ENCODE measurements at regions not wholly inside any gene's neighbourhood (a gene's known extent, or its start where the extent isn't known, plus 50 kb on each side); places are given as distances from the start of the nearest gene placed in this dataset.

DNA sequence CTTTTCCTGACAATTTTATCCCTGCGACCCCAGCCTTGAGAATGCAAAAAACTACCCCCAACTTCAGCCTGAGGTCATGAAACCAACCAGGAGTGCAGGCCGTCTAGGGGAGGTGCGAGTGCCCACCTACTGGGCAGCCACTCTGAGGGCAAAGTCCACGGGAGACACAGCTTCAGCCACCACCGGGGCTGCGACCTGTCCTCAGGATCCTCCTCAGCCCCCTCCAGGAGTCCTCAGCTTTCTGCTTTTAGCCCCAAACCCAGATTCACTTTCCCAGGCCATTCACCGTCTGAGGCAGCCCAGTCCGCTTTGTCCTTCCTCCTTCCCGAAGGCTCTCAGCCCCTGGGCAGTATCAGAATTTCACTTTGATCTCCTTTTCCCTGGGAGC is 210.2 kb upstream of the TNP1 start:
- DNase-seq = no peak

- no peak for DNase-seq
Measured at GRCh38 chr2:217069263-217070042, 209.6 kb upstream of the TNP1 start.

DNA sequence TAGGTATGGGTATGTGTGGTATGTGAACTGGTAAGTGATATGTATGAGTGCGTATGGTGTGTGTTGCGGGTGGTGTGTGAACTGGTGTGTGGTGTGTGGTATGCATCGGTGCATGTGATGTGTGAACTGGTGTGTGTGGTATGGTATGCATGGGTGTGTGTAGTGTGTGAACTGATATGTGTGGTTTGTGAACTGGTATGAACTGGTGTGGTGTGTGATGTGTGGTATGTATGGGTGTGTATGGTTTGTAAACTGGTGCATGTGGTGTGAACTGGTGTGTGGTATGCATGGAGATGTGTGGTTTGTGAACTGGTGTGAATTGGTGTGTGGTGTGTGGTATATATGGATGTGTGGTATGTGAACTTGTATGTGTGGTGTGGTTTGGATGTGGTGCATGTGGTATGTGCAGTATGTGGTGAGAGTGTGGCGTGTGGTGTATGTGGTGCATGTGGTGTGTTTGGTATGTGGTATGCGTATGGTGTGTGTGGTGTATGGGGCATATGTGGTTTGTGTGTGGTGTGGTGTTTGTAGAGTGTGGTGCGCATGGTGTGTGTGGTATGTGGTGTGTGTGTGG is 208.9 kb upstream of the TNP1 start:
- DNase-seq = no peak

- no peak for DNase-seq
Measured at GRCh38 chr2:217067787-217068186, 207.9 kb upstream of the TNP1 start.

DNA sequence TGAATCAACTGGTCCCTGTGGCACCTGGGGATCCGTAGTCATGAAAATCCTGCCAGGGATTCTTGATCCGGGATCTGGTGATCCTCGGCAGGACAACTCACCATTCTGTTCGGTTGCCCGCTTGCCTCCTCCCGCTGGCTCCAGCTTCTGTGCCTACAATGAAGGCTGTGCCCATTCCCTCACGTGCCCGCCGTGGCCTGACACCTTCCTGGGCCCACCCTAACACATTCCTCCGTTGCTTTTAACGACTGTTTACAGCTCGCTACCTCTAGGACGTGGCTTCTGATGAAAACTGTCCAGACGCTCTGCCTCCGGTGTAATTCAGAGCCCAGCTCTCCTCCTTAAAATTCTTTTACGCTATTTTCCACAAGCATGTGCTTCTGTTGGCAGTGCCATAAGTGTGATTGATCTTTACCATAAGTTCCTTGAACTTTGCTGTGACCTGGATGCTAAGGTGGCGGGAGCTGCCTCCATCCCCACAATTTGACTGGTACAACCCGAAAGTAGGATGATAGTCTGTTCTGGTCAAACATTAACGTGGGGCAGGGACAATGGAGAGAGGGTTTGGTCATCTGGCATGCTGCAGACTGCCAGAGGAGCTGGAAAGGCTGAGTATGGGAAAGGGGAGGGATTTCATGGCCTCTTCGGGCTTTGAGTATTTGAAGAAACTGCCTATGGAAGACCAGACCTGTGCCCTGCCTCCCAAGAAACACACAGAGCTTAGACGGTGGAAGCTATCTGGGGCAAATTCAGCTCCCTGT is 206.8 kb upstream of the TNP1 start:
- no peak for DNase-seq

DNA sequence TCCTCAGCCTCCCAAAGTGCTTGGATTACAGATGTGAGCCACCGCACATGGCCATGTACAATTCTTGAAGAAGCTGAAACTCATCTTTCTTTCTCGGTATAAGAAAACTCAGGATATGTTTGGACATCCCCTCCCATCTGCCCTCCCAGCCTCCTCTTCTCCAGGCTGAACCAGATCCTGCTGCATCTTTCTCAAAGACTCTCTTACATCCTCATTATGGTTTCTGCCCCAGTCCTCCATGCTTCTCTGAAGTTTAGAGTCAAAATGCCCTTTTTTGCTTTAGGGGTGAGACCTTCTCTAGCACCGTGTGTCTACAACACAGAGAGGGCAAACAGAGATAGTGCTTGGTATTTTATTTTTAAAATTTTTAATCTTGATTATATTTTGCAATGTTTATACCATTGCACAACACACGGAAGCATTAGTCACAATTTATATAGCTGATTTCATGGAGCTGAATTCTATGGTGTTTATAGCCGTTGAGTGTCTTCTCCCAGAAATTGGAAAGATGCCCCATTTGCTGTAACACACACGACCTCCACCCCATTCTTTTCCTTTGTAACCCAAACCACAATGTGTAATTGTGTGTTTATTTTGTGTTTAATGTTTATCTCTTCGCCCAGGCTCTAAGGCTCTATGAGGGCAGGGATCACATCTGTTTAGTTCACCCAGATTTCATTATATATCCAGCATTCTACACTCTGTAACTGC is 206.0 kb upstream of the TNP1 start:
- no peak for DNase-seq

DNA sequence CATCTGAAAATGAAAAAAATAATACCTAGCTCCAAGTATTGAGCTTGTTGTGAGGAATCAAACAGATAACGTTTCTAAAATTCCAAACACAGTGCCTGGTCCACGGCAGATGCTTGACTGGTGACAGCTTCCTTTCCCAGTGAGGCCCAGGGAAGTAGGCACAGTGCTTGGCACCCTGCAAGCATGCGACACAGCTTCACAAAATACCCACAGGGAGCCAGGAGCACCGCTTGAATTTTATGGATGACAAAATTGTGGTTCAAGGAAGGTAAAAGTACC is 205.1 kb upstream of the TNP1 start:
- no peak for DNase-seq

DNA sequence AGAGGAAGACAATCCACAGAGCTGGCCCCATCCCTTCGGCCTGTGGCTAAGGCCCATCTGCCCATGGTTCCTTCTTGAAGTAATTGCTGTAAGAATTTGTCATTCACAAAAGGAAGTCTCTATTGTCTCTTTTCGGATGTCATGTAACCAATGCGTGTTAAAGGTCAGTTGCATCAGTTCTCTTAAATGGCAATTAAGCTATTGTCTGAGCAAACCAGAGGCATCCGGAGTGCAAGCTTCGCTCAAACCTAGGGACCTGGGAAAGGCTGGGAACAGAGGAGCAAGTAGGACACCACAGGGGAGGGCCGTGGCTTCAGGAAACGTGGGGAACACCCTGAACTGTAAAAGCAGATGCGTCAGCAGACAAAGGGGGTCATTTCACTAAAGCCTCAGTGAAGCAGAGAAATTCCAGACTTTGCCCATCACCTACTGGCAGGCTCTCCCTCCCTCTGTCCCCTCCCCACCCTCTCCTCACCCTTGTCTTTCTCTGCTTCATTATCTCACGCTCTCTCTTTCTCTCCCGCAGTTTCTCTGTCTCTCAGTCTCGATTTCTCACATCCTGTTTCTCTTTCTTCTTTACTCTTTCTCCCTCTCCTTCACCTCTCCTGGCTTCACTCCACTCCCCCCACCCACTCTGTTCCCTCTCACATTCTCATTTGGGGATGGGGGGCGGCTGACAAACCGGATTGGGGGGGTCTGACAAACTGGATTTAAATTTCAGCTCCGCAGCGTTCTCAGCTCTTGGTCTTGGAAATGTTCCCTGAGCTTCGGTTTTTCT is 204.6 kb upstream of the TNP1 start:
- no peak for DNase-seq

DNA sequence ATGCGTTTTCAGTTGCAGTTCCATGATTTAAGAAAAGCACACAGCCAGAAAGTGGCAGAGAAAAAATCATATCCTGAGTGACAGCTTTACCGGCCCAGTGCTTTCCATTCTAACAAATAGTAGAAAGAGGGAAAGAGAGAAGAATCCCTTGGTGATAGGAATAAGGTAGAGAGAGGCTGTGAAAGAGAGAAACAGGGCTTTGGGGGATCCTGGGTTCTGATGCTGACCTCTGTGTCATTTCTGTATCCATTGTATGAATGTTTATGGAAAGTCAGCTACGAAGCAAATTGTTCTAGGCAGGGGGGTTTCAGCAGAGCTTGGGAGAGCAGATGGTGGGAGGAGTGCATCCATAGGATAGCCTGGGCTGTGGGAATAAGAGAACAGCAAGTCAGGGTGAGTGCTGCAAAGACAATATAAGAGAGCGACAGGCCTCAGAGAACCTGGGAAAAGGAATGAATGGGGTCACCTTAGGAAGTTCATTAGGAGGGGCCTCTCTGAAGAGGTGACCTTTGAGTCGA is 203.4 kb upstream of the TNP1 start:
- DNase-seq = no peak

- no peak for DNase-seq
Measured at GRCh38 chr2:217062768-217063167, 202.9 kb upstream of the TNP1 start.

DNA sequence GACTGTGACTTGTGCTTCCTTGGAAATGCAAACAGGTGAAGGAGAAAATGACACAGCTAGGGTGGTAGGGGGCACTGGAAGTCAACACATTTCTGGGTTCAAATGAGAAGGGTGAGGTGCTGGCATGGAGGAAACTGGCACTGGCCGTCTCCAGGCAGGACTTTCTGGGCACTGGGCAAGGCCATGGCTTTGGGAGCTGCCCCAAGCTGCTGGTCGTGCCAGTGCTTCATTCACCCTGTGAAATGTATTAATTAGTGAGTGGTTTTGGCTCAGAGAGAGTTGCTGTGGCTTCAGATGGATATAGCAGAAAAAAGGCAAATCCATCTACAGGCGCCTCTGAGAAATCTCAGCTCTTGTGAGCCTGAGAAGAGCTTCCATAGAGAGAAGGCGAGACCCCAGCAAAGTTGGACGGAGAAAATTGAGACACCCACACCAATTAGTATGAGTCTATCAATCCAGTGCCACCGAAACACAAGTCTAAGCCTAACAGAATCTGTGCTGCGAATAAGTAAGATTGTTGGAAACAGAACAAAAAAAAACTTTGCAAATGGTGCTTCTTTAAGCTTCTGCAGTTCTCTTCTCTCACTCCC is 202.1 kb upstream of the TNP1 start:
- DNase-seq = no peak

- no peak for DNase-seq
Measured at GRCh38 chr2:217060951-217061547, 201.2 kb upstream of the TNP1 start.

GRCh38 chr2:217060516-217060915 is 200.7 kb upstream of the TNP1 start:
- no peak for DNase-seq

DNA sequence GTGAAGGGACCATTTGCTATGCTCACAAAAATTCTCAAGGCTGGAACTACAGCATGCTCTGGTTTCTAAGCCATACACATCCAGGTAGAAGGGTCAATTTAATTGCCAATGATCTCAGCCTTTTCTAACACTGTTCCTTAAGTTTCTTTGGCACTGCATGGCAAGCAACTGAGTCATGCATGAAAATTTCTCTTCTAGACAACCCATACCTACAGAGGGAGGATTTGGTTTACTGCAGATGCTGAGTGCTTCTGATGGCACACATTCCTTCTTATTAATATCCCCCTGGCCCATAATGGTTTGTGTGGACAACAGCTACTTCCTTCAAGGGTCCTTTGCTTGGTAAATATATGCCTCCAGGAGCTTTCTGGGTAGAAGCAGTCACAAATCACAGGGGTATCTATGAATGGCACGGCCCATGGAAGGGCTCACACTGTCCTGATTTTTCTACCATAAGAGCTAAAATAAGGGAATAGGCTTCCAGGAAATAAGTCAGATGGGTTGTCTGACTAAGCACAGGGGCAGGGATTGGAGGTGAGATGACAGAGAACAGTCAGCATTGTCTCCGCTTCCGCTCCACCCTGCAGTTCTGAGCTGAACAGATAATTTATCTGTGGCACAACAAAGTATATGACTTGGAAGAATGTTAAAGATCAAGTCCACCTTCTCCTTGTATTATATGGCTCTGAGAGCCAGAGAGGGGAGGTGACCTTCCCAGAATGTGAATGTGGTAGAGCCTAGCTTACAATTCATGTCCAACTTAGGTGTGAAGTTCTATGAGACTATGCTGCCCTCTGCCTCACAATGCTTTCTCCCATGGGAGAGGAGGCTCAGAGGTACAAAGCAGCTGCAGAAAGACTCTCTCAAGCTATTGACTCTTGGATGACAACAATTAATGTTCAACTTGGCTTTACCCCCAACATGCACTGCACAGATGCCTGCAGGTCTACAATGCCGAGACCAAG is 199.2 kb upstream of the TNP1 start:
- peak; percentile 30 for DNase-seq

GRCh38 chr2:217057773-217058172 is 197.9 kb upstream of the TNP1 start:
- DNase-seq = no peak

GRCh38 chr2:217055624-217056023 is 195.8 kb upstream of the TNP1 start:
- DNase-seq = no peak

GRCh38 chr2:217054791-217055190 is 194.9 kb upstream of the TNP1 start:
- DNase-seq = no peak

GRCh38 chr2:217052856-217053577 is 193.2 kb upstream of the TNP1 start:
- DNase-seq = no peak

GRCh38 chr2:217051416-217051815 is 191.6 kb upstream of the TNP1 start:
- DNase-seq = no peak

GRCh38 chr2:217049956-217050355 is 190.1 kb upstream of the TNP1 start:
- DNase-seq = no peak
